ENCODE measurements at regions not wholly inside any gene's neighbourhood (a gene's known extent, or its start where the extent isn't known, plus 50 kb on each side); places are given as distances from the start of the nearest gene placed in this dataset.

DNA sequence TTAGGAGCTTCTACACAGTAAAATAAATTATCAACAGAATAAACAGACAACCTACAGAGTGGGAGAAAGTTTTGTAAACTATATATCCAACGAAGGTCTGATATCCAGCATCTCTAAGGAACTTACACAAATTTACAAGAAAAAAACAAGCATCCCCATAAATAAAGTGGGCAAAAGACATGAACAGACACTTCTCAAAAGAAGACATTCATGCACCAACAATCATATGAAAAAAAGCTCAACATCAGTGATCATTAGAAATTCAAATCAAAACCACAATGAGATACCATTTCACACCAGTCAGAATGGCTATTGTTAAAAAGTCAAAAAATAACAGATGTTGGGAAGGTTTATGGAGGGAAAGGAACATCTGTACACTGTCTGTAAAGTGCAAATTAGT, 526.4 kb upstream of the CAMK1G start:
- H3K9me3 ChIP-seq, result peaks cover 4% of the 10 kb centered on the region; the same call in 1 of the 2 replicates
- Mint-ChIP-seq H3K27ac (ENCODE audit: unreplicated experiment) (no peak overlapping the region), H3K9me3 (ENCODE audit: unreplicated experiment) (no peaks in the 10 kb centered on the region), H3K27me3 (ENCODE audit: insufficient read depth, unreplicated experiment) (peaks cover 8% of the 10 kb centered on the region), H3K36me3 (ENCODE audit: insufficient read depth, unreplicated experiment) (no peaks in the 10 kb centered on the region), H3K4me3 (ENCODE audit: unreplicated experiment) (no peak overlapping the region), H3K4me1 (ENCODE audit: low read depth, unreplicated experiment) (no peaks in the 10 kb centered on the region)
- no peaks in the 10 kb centered on the region for H3K36me3 ChIP-seq (ENCODE audit: control insufficient read depth, insufficient read depth, low read length)
- H3K27me3 ChIP-seq (replicated peaks; ENCODE audit: control insufficient read depth, insufficient read depth, low read length), result no peaks in the 10 kb centered on the region
- no peaks in the 10 kb centered on the region for H3K4me1 ChIP-seq
- H3K4me3 ChIP-seq (ENCODE audit: low read depth, low read length), result no peak overlapping the region
- intact Hi-C loops (cut with micrococcal nuclease; ENCODE audit: unreplicated experiment), result no loop called here
- CTCF ChIA-PET, result no interaction called here
- no peak for TF ChIP-seq CTCF (IDR thresholded peaks at IDR 0.05; ENCODE audit: insufficient read depth in 1 of 2, low read depth in 1 of 2, low read length in 1 of 2, severe bottlenecking in 1 of 2, unreplicated experiment in 1 of 2)
- BruUV-seq (replicated peaks), result no TSS peak
- no peak for DNase-seq
- POLR2A ChIA-PET, result no interaction called here

- H3K4me1 Mint-ChIP-seq (ENCODE audit: low read depth, unreplicated experiment), result no peaks in the 10 kb centered on the region
- no peak overlapping the region for H3K4me3 ChIP-seq (ENCODE audit: low read depth, low read length)
- no peaks in the 10 kb centered on the region for H3K36me3 Mint-ChIP-seq (ENCODE audit: insufficient read depth, unreplicated experiment)
- ChIA-PET POLR2A (no interaction called here), CTCF (no interaction called here)
- no peaks in the 10 kb centered on the region for H3K36me3 ChIP-seq (ENCODE audit: control insufficient read depth, insufficient read depth, low read length)
- no peak for DNase-seq
- H3K27me3 ChIP-seq (replicated peaks; ENCODE audit: control insufficient read depth, insufficient read depth, low read length), result no peaks in the 10 kb centered on the region
- H3K27me3 Mint-ChIP-seq (ENCODE audit: insufficient read depth, unreplicated experiment), result peaks cover 8% of the 10 kb centered on the region
- H3K27ac Mint-ChIP-seq (ENCODE audit: unreplicated experiment), result no peak overlapping the region
- no peak for TF ChIP-seq CTCF (IDR thresholded peaks at IDR 0.05; ENCODE audit: insufficient read depth in 1 of 2, low read depth in 1 of 2, low read length in 1 of 2, severe bottlenecking in 1 of 2, unreplicated experiment in 1 of 2)
- H3K9me3 ChIP-seq, result peaks cover 4% of the 10 kb centered on the region; the same call in 1 of the 2 replicates
- intact Hi-C loops (cut with micrococcal nuclease; ENCODE audit: unreplicated experiment), result no loop called here
- no peaks in the 10 kb centered on the region for H3K9me3 Mint-ChIP-seq (ENCODE audit: unreplicated experiment)
- no peaks in the 10 kb centered on the region for H3K4me1 ChIP-seq
- no peak overlapping the region for H3K4me3 Mint-ChIP-seq (ENCODE audit: unreplicated experiment)
- BruUV-seq (replicated peaks), result no TSS peak
Measured at GRCh38 chr1:209057901-209058300, 525.6 kb upstream of the CAMK1G start.

DNA sequence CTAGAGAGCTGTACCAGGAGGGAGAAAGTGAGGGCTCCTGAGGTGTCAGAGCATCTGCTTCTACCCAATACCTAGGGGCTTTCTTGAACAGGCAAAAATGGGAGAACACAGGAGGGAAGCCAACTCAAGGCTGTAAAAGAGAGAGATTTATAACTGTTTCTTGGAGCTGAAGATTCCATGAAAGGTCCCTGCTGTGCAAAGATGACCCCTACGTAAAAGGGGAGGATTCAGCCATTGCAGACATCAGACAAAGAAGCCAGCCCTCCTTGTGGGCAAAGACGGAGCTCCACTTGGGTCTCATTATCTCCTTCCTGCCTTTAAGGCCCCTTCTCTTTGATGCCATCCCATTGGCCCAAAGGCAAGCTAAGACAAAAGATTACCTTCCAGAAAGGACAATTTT, 524.1 kb upstream of the CAMK1G start:
- H3K36me3 ChIP-seq (ENCODE audit: control insufficient read depth, insufficient read depth, low read length), result no peaks in the 10 kb centered on the region
- CTCF ChIA-PET, result no interaction called here
- Mint-ChIP-seq H3K27ac (ENCODE audit: unreplicated experiment) (no peak overlapping the region), H3K4me1 (ENCODE audit: low read depth, unreplicated experiment) (no peaks in the 10 kb centered on the region), H3K27me3 (ENCODE audit: insufficient read depth, unreplicated experiment) (peaks cover 8% of the 10 kb centered on the region), H3K4me3 (ENCODE audit: unreplicated experiment) (no peak overlapping the region), H3K9me3 (ENCODE audit: unreplicated experiment) (no peaks in the 10 kb centered on the region), H3K36me3 (ENCODE audit: insufficient read depth, unreplicated experiment) (no peaks in the 10 kb centered on the region)
- POLR2A ChIA-PET, result no interaction called here
- no TSS peak for BruUV-seq (replicated peaks)
- no peak overlapping the region for H3K4me3 ChIP-seq (ENCODE audit: low read depth, low read length)
- intact Hi-C loops (cut with micrococcal nuclease; ENCODE audit: unreplicated experiment), result no loop called here
- TF ChIP-seq CTCF (IDR thresholded peaks at IDR 0.05; ENCODE audit: insufficient read depth in 1 of 2, low read depth in 1 of 2, low read length in 1 of 2, severe bottlenecking in 1 of 2, unreplicated experiment in 1 of 2), result no peak
- no peaks in the 10 kb centered on the region for H3K4me1 ChIP-seq
- no peak for DNase-seq
- H3K9me3 ChIP-seq, result peaks cover 4% of the 10 kb centered on the region; the same call in 1 of the 2 replicates
- H3K27me3 ChIP-seq (replicated peaks; ENCODE audit: control insufficient read depth, insufficient read depth, low read length), result no peaks in the 10 kb centered on the region

Data from Caco-2 (cell line).